Rectal smooth muscle tissue (tissue), 1 donor: ENCODE measurements at regions not wholly inside any gene's neighbourhood (a gene's known extent, or its start where the extent isn't known, plus 50 kb on each side); places are given as distances from the start of the nearest gene placed in this dataset.
"Not testable (repeated sequence)": the region's sequence is repeated elsewhere in the genome, so short reads cannot be mapped to it uniquely, and the experiment has no call there.

Source experiments
- H3K27ac ChIP-seq: one replicate; pipeline ENCODE4 v1.7.0; 2013; ENCODE audit warnings: low read depth, low read length, inconsistent platforms
- H3K27me3 ChIP-seq: one replicate; pipeline ENCODE4 v1.7.0; 2013; ENCODE audit warnings: low read length; ENCODE audit not compliant: control insufficient read depth, insufficient read depth
- H3K36me3 ChIP-seq: one replicate; pipeline ENCODE4 v1.7.0; 2013; ENCODE audit warnings: low read length; ENCODE audit not compliant: control insufficient read depth, insufficient read depth
- H3K4me1 ChIP-seq: one replicate; pipeline ENCODE4 v1.7.0; 2013; ENCODE audit warnings: low read length; ENCODE audit not compliant: control insufficient read depth, insufficient read depth
- H3K4me3 ChIP-seq: one replicate; pipeline ENCODE4 v1.7.0; 2013; ENCODE audit warnings: low read length
- H3K9ac ChIP-seq: one replicate; pipeline ENCODE4 v1.7.0; 2013; ENCODE audit warnings: low read length

DNA sequence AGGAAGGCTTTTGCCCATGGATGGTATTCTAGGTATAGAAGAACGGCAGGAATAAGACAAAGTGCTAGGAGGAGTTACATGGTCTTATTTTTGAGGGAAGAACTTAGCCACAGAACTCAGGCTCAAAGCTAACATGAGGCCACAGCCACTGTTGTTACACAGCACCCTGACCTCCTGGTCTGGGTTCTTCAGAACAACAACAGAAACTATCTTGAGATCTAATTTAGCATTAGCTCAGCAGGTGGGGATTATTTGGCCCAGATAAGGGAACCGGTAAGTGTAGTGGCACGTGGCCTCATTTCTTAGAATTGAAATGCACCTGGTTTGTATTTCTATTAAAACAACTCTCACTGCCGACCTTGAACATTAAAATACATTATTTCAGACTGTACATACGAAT is 1168.7 kb upstream of the SEMA6A start:
- Histone ChIP-seq H3K27ac (no peak overlapping the region), H3K9ac (no peak overlapping the region), H3K4me1 (no peaks in the 10 kb centered on the region), H3K36me3 (no peaks in the 10 kb centered on the region), H3K4me3 (no peak overlapping the region), H3K27me3 (no peaks in the 10 kb centered on the region)

DNA sequence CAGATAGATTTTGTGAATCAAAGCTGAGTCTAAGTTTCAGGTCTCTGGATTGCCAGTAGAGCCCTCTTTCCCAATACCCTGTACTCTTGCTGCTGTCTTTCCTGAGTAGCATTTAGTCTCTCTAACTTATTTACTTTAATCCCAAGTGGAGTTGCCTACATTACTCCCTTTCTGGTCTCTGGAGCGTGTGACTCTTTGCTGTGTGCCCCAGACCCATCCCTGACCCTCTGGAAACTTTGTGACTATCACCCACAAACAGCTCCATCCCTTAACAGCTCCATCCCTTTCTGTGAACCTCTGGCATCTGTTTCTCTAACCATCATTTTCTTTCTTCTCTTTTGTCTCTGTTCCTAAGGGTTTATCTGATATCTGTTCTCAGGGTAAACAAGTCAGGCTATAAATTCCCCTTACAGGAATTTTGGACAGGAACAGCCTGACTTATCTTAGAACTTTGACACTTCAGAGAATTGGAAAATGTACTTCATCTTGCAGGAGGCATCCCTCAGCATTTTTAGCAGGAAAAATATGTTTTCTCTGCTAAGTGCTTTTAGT is 1167.1 kb upstream of the SEMA6A start:
- no peak overlapping the region for H3K27ac ChIP-seq
- H3K4me3 ChIP-seq = no peak overlapping the region
- no peaks in the 10 kb centered on the region for H3K36me3 ChIP-seq
- no peaks in the 10 kb centered on the region for H3K27me3 ChIP-seq
- H3K4me1 ChIP-seq = no peaks in the 10 kb centered on the region
- no peak overlapping the region for H3K9ac ChIP-seq

DNA sequence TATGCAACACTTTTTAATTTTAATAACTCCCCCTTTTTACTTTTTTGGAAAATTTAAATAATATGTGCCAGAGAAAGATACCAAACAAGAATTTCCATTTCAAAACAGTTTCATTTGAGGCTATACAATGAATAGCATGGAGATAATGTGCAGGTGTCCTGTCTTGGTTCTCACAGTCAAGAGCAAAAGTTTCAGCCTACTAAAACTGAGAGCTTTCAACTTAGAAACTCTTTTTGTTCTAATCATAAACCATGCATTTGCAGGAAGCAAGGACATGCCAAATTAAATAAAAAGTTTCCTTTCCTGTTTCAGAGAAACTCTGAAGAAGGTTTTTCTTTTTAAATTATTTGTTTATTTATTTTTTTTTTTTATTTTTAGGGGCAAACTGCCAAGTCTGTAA is 1165.6 kb upstream of the SEMA6A start:
- H3K9ac ChIP-seq = no peak overlapping the region
- no peaks in the 10 kb centered on the region for H3K27me3 ChIP-seq
- no peak overlapping the region for H3K27ac ChIP-seq
- H3K4me3 ChIP-seq = no peak overlapping the region
- H3K4me1 ChIP-seq = no peaks in the 10 kb centered on the region
- no peaks in the 10 kb centered on the region for H3K36me3 ChIP-seq

DNA sequence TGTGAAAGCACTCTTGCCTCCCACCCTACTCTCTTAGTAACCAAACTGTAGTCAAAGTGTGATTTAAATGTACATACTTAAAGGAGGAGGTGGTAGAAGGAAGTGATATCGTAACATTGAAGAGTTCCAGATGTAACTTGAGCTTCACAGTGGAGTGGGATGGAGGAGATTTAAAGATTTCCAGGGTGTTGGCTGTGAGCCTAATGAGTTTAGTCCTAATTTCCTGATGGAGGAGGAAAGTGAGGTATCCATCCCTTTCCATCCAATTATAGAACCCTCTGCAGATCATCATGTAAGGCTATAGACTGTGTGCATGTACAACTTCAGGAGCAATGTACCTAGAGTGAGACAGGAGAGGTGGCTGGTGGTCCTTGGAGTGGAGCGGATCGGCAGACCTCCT is 1163.9 kb upstream of the SEMA6A start:
- H3K4me1 ChIP-seq = no peaks in the 10 kb centered on the region
- no peak overlapping the region for H3K27ac ChIP-seq
- H3K4me3 ChIP-seq = no peak overlapping the region
- H3K9ac ChIP-seq = no peak overlapping the region
- no peaks in the 10 kb centered on the region for H3K27me3 ChIP-seq
- no peaks in the 10 kb centered on the region for H3K36me3 ChIP-seq

DNA sequence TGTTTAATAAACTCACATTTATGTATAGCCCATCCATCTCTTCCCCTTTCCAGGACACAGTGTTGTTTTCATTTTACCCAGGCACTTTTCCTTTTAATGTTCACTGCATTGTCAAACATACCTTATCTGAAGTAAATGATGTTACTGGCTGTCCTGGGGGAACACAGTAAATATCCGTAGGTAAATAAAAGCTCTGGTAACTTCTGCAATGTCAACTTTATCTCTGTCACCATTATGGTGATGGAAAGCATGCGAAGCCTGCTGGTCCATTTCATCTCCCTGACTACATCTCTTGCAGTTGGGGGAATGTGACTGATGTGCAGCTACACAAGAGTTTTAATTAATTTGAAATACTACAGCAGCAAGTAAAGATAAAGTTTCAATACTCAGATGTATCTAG is 1162.1 kb upstream of the SEMA6A start:
- H3K36me3 ChIP-seq = no peaks in the 10 kb centered on the region
- H3K9ac ChIP-seq = no peak overlapping the region

DNA sequence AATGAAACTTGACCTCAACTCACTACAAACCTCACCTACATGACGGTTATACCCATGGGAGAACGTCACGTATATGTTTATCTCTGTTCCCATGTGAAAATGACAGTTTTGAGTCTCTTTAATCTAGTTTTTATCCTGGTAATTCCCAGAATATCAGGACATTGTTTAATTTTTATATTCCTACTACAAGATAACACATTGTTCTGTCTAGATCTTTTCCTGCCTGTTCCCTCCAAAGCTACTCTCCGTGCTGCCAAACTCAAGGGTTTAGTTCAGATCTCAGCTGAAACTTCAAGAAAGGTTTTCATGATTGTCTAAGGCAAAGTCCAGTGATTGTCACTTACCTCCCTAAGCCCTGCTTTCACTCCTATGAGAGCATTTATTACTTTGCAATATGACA is 1159.4 kb upstream of the SEMA6A start:
- Histone ChIP-seq H3K4me3 (no peak overlapping the region), H3K9ac (no peak overlapping the region), H3K4me1 (peaks cover 2% of the 10 kb centered on the region), H3K27ac (no peak overlapping the region), H3K36me3 (no peaks in the 10 kb centered on the region), H3K27me3 (no peaks in the 10 kb centered on the region)

More for the DNA sequence above, 1162.1 kb upstream of the SEMA6A start:
- H3K27ac ChIP-seq = no peak overlapping the region
- H3K4me1 ChIP-seq = peaks cover 2% of the 10 kb centered on the region
- H3K27me3 ChIP-seq = no peaks in the 10 kb centered on the region
- no peak overlapping the region for H3K4me3 ChIP-seq

DNA sequence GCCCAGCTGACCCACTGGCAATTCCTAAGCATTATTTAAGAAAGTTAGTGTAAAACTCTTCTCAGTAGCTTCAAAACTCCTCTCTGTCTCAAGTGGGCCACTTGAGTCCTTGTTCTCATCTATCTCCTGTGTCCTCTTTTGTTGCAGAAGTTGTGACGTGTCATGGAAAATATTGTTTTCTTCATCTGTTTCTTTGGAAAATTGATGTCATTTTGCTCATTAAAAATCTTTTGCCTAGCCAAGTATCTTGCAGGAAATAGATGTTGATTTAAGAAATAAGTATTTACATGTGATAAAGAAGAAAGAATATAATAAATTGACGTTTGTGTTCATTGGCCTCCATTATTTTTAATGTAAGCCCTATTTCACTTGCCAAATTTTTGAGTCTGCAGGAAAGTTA is 1158.4 kb upstream of the SEMA6A start:
- Histone ChIP-seq H3K36me3 (no peaks in the 10 kb centered on the region), H3K27me3 (no peaks in the 10 kb centered on the region), H3K4me1 (peaks cover 2% of the 10 kb centered on the region), H3K9ac (no peak overlapping the region), H3K4me3 (no peak overlapping the region), H3K27ac (no peak overlapping the region)

DNA sequence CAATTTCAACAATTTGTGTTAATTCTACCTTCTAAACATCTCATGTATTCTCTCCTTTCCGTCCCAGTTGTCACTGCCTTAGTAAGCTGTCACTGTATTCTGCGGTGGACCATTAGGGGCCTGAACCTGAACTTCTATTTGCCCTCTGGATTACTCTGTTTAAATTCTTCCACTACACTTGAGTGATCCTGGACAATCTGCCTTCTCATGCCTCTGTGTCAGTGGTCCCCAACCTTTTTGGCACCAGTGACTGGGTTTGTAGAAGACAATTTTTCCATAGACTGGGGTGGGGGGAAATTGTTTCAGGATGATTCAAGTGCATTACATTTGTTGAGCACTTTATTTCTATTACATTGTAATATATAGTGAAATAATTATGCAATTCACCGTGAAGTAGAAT is 1157.6 kb upstream of the SEMA6A start:
- Histone ChIP-seq H3K4me1 (peaks cover 2% of the 10 kb centered on the region), H3K9ac (no peak overlapping the region), H3K36me3 (no peaks in the 10 kb centered on the region), H3K27me3 (no peaks in the 10 kb centered on the region), H3K4me3 (no peak overlapping the region), H3K27ac (no peak overlapping the region)

DNA sequence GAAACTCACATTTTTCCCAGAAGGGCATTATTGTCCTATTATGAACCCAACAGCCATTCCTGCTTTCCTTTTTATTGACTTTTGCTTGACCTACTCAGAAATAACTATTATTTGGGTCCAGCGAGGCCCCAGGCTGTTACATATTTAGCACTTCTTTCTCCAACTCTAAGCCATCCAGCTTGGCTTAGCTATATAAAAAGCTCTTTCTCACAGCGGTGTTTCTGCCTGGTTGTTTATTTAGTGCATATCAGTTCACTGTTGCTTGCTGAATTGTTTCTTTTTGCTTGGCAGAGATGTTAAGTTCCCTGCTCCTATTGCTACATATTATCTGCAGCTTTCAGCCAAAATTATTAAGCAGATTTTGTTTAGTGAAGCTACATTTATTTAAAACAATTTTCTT is 1156.8 kb upstream of the SEMA6A start:
- peaks cover 2% of the 10 kb centered on the region for H3K4me1 ChIP-seq
- H3K4me3 ChIP-seq = no peak overlapping the region
- no peaks in the 10 kb centered on the region for H3K36me3 ChIP-seq
- H3K27me3 ChIP-seq = no peaks in the 10 kb centered on the region
- H3K27ac ChIP-seq = no peak overlapping the region
- no peak overlapping the region for H3K9ac ChIP-seq

DNA sequence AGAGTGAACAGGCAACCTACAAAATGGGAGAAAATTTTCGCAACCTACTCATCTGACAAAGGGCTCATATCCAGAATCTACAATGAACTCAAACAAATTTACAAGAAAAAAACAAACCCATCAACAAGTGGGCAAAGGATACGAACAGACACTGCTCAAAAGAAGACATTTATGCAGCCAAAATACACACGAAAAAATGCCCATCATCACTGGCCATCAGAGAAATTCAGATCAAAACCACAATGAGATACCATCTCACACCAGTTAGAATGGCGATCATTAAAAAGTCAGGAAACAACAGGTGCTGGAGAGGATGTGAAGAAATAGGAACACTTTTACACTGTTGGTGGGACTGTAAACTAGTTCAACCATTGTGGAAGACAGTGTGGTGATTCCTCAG is 1146.2 kb upstream of the SEMA6A start:
- H3K27me3 ChIP-seq, H3K36me3 ChIP-seq, H3K4me3 ChIP-seq, H3K4me1 ChIP-seq, H3K9ac ChIP-seq, H3K27ac ChIP-seq: not testable (repeated sequence)

DNA sequence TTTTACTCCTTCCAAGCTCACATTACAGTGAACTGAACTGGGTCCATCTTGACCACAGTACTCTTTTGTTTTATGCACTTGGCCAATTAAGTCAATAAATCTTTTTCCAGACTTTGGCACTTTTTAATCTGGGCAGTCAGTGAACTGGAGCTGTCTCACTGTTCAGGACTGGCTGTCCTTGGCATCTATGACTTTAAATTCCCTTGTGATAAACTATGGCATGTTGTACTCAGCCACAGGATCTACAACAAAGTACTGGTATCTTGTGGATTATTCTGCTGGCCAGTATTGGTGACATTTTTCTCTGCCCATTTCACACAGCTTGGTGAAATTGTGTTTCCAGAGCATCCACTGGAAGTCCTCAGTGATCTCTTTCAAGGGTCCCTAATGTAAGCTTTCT is 1144.8 kb upstream of the SEMA6A start:
- H3K27ac ChIP-seq = no peak overlapping the region
- H3K4me1 ChIP-seq = no peaks in the 10 kb centered on the region

DNA sequence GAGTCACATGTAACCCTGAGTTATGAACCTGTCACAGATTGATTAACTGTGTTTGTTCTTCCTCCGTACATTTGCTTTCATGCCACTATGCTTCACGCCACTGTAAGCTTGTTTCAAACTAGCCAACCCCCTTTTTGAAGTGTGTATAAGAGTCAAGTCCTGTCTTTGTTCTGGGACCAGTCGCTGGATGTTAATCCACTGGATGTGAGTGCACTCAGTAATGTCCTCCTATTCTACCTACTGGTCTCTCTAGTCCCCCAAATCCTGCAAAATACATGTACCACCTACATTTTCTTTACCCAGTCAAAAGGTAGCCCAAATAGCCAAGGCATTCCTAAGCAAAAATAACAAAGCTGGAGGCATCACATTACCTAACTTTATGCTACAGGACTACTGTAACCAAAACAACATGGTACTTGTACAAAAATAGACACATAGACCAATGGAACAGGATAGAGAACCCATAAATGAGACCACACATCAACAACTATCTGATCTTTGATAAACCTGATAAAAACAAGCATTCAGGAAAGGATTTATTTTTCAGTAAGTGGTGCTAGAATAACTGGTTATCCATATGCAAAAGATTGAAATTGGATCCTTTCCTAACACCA is 1139.1 kb upstream of the SEMA6A start:
- H3K36me3 ChIP-seq = no peaks in the 10 kb centered on the region
- H3K27ac ChIP-seq = no peak overlapping the region
- no peak overlapping the region for H3K4me3 ChIP-seq
- H3K9ac ChIP-seq = no peak overlapping the region
- no peaks in the 10 kb centered on the region for H3K27me3 ChIP-seq
- no peaks in the 10 kb centered on the region for H3K4me1 ChIP-seq

More for the DNA sequence above, 1144.8 kb upstream of the SEMA6A start:
- no peaks in the 10 kb centered on the region for H3K36me3 ChIP-seq
- no peak overlapping the region for H3K4me3 ChIP-seq
- H3K27me3 ChIP-seq = no peaks in the 10 kb centered on the region
- no peak overlapping the region for H3K9ac ChIP-seq

DNA sequence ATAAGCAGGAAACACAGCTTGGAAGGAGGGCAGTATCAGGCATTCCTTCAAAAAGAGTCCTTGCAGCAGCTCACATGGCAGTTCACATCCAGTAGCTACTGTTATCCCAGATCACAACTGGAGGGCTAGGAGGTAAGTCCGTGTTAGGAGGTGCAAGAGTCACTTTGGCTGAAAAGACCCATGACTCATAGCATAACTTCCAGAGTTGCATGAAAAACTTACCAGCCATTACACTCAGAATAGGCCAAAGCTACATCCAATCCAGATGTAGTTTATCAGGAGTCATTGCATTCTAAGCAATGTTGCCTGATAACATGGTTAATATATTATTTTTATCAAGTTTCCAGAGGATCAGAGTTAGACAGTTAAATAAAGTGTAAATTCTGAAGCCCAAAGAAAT is 1126.4 kb upstream of the SEMA6A start:
- Histone ChIP-seq H3K27ac (no peak overlapping the region), H3K27me3 (no peaks in the 10 kb centered on the region), H3K9ac (no peak overlapping the region), H3K4me3 (no peak overlapping the region), H3K4me1 (no peaks in the 10 kb centered on the region), H3K36me3 (no peaks in the 10 kb centered on the region)
